Astrocyte (in vitro differentiated cells and primary cell): ENCODE measurements at regions not wholly inside any gene's neighbourhood (a gene's known extent, or its start where the extent isn't known, plus 50 kb on each side); places are given as distances from the start of the nearest gene placed in this dataset.
A peak's percentile ranks its signal among the peaks of the same experiment; 100 is the strongest.
"Not testable (repeated sequence)": the region's sequence is repeated elsewhere in the genome, so short reads cannot be mapped to it uniquely, and the experiment has no call there.

Source experiments
- DNase-seq: peaks from one replicate; pipeline ENCODE4 v3.0.0-alpha.2; 2010; ENCODE audit warnings: low read depth
- FAIRE-seq: peaks from 2 replicates; lab custom pipeline; 2011; peaks lifted over from hg19 to GRCh38; lab: Jason Lieb, UNC
- H2AFZ ChIP-seq: 2 replicates; pipeline ENCODE4 v1.6.0; 2012; ENCODE audit warnings: low read depth, low read length, inconsistent platforms
- H3K27ac ChIP-seq: 2 replicates; pipeline ENCODE4 v1.5.1; 2011; ENCODE audit warnings: low read depth, low read length, inconsistent platforms
- H3K27me3 ChIP-seq: 2 replicates; pipeline ENCODE4 v1.6.0; 2011; ENCODE audit warnings: low read length, inconsistent platforms; ENCODE audit not compliant: insufficient read depth
- H3K36me3 ChIP-seq: 2 replicates; pipeline ENCODE4 v1.5.1; 2011; ENCODE audit warnings: low read length, inconsistent platforms; ENCODE audit not compliant: insufficient read depth
- H3K4me1 ChIP-seq: 2 replicates; pipeline ENCODE4 v1.5.1; 2011; ENCODE audit warnings: low read length, inconsistent platforms; ENCODE audit not compliant: insufficient read depth
- H3K4me2 ChIP-seq: 2 replicates; pipeline ENCODE4 v1.6.0; 2012; ENCODE audit warnings: low read length, inconsistent platforms
- H3K4me3 ChIP-seq: 2 replicates; pipeline ENCODE4 v1.5.1; 2011; ENCODE audit warnings: low read depth, mild to moderate bottlenecking, low read length, inconsistent platforms; ENCODE audit not compliant: insufficient read depth
- H3K79me2 ChIP-seq: 2 replicates; pipeline ENCODE4 v1.6.0; 2012; ENCODE audit warnings: mild to moderate bottlenecking, low read length, inconsistent platforms; ENCODE audit not compliant: insufficient read depth
- H3K9ac ChIP-seq: 2 replicates; pipeline ENCODE4 v1.6.0; 2012; ENCODE audit warnings: mild to moderate bottlenecking, low read length, inconsistent platforms
- H3K9me3 ChIP-seq: 2 replicates; pipeline ENCODE4 v1.5.1; 2012; ENCODE audit warnings: low read depth, mild to moderate bottlenecking, low read length, inconsistent platforms; ENCODE audit not compliant: insufficient read depth
- H4K20me1 ChIP-seq: 2 replicates; pipeline ENCODE4 v1.6.0; 2012; ENCODE audit warnings: low read length, inconsistent platforms; ENCODE audit not compliant: insufficient read depth
- H3K27ac Mint-ChIP-seq: one replicate; pipeline ENCODE4 v1.8.0; 2021; ENCODE audit warnings: mild to moderate bottlenecking, mixed read lengths; ENCODE audit not compliant: unreplicated experiment
- H3K27me3 Mint-ChIP-seq: one replicate; pipeline ENCODE4 v1.8.0; 2021; ENCODE audit warnings: low read depth, mixed read lengths; ENCODE audit not compliant: unreplicated experiment
- H3K36me3 Mint-ChIP-seq: one replicate; pipeline ENCODE4 v1.8.0; 2021; ENCODE audit warnings: low read depth, mixed read lengths; ENCODE audit not compliant: unreplicated experiment
- H3K4me1 Mint-ChIP-seq: one replicate; pipeline ENCODE4 v1.8.0; 2021; ENCODE audit warnings: low read depth, mixed read lengths; ENCODE audit not compliant: unreplicated experiment
- H3K4me3 Mint-ChIP-seq: one replicate; pipeline ENCODE4 v1.8.0; 2021; ENCODE audit warnings: mild to moderate bottlenecking, moderate library complexity, mixed read lengths; ENCODE audit not compliant: unreplicated experiment
- H3K9me3 Mint-ChIP-seq: one replicate; pipeline ENCODE4 v1.8.0; 2021; ENCODE audit warnings: mild to moderate bottlenecking, mixed read lengths; ENCODE audit not compliant: unreplicated experiment
- EZH2 ChIP-seq: IDR thresholded peaks from 2 replicates; pipeline ENCODE4 v1.6.1; 2012; ENCODE audit warnings: mild to moderate bottlenecking, low read length, inconsistent platforms; ENCODE audit not compliant: insufficient read depth
- TF ChIP-seq, protein P1 (sequence below): IDR thresholded peaks from 2 replicates; pipeline ENCODE4 v1.5.1; 2011; ENCODE audit warnings: low read depth, mild to moderate bottlenecking, inconsistent platforms, low read length, moderate library complexity; ENCODE audit not compliant: insufficient read depth

DNA sequence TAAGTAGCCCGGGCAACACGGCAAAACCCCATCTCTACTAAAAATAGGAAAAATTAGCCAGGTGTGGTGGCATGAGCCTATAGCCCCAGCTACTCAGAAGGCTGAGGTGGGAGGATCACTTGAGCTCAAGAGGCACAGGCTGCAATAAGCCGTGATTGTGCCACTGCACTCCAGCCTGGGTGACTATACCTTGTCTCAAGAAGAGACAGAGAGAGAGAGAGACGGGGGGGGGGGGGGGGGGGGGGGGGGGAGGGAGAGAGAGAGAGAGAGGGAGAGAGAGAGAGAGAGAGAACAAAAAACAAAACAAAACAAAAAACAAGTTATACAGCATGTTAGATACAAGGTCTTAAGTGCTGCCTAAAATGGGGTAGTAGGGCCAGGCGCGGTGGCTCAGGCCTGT, 77.8 kb upstream of the ZNF281 start:
- Histone ChIP-seq H3K4me3 (no peak overlapping the region), H3K4me1 (peaks cover 13% of the 10 kb centered on the region), H3K27me3 (no peaks in the 10 kb centered on the region), H3K9ac (no peak overlapping the region), H3K4me2 (no peak overlapping the region), H2AFZ (no peak overlapping the region), H4K20me1 (no peaks in the 10 kb centered on the region), H3K36me3 (no peaks in the 10 kb centered on the region), H3K9me3 (no peaks in the 10 kb centered on the region), H3K79me2 (no peaks in the 10 kb centered on the region), H3K27ac (no peak overlapping the region)
- H3K27me3 Mint-ChIP-seq: peaks cover 3% of the 10 kb centered on the region
- peaks cover 20% of the 10 kb centered on the region for H3K4me1 Mint-ChIP-seq
- no peaks in the 10 kb centered on the region for H3K36me3 Mint-ChIP-seq
- FAIRE-seq (no peak), DNase-seq (peak; percentile 46)
- no peak overlapping the region for H3K4me3 Mint-ChIP-seq
- no peak overlapping the region for H3K27ac Mint-ChIP-seq
- TF ChIP-seq EZH2: no peak
- TF ChIP-seq, protein P1, sequence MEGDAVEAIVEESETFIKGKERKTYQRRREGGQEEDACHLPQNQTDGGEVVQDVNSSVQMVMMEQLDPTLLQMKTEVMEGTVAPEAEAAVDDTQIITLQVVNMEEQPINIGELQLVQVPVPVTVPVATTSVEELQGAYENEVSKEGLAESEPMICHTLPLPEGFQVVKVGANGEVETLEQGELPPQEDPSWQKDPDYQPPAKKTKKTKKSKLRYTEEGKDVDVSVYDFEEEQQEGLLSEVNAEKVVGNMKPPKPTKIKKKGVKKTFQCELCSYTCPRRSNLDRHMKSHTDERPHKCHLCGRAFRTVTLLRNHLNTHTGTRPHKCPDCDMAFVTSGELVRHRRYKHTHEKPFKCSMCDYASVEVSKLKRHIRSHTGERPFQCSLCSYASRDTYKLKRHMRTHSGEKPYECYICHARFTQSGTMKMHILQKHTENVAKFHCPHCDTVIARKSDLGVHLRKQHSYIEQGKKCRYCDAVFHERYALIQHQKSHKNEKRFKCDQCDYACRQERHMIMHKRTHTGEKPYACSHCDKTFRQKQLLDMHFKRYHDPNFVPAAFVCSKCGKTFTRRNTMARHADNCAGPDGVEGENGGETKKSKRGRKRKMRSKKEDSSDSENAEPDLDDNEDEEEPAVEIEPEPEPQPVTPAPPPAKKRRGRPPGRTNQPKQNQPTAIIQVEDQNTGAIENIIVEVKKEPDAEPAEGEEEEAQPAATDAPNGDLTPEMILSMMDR: no peak
- peaks cover 3% of the 10 kb centered on the region for H3K9me3 Mint-ChIP-seq

DNA sequence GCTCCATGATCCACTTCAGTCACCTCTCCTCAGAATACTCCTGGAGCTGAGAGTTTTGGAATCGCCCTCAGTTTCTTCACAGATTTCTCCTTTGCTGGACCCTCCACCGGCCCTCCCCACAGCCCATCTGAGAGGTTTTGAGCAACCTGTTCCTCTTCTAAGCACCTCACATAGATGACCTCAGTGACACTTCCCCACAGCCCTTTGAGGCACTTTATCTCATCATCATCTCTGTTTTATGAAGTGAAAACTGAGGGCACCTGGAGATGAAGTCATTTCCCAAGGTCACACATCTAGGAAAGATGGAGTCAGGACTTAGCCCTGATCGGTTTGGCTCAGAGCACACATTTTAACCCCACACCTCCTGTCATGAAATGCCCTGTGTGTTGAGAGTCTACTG, 76.8 kb upstream of the ZNF281 start:
- Histone ChIP-seq H3K9me3 (no peaks in the 10 kb centered on the region), H3K4me3 (no peak overlapping the region), H3K9ac (no peak overlapping the region), H2AFZ (no peak overlapping the region), H3K27me3 (no peaks in the 10 kb centered on the region), H3K36me3 (no peaks in the 10 kb centered on the region), H3K27ac (no peak overlapping the region), H3K4me1 (peaks cover 13% of the 10 kb centered on the region), H3K79me2 (no peaks in the 10 kb centered on the region), H4K20me1 (no peaks in the 10 kb centered on the region), H3K4me2 (no peak overlapping the region)
- no peak for DNase-seq
- no peaks in the 10 kb centered on the region for H3K36me3 Mint-ChIP-seq
- H3K27me3 Mint-ChIP-seq: peaks cover 3% of the 10 kb centered on the region
- peaks cover 3% of the 10 kb centered on the region for H3K9me3 Mint-ChIP-seq
- H3K4me1 Mint-ChIP-seq: peaks cover 20% of the 10 kb centered on the region
- no peak for FAIRE-seq
- TF ChIP-seq, protein P1: no peak
- no peak for TF ChIP-seq EZH2
- H3K4me3 Mint-ChIP-seq: no peak overlapping the region
- H3K27ac Mint-ChIP-seq: peak overlapping the region; percentile 64

DNA sequence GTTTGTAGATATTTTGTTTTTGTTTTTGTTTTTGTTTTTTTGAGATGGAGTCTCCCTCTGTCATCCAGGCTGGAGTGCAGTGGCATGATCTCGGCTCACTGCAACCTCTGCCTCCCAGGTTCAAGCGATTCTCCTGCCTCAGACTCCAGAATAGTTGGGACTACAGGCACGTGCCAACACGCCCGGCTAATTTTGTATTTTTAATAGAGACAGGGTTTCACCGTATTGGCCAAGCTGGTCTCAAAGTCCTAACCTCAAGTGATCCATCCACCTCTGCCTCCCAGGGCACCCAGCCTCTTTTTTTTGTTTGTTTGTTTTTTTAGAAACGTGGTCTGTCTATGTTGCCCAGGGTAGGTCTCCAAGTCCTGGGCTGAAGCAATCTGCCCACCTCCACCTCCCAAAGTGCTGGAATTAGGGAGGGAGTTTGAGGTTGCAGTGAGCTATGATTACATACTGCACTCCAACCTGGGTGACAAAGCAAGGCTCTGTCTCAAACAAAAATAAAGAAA, 74.7 kb upstream of the ZNF281 start:
- not testable (repeated sequence) for H3K79me2 ChIP-seq, H3K9ac ChIP-seq, H3K4me3 ChIP-seq, H3K27me3 Mint-ChIP-seq, H3K36me3 ChIP-seq, H3K36me3 Mint-ChIP-seq, FAIRE-seq, H3K4me2 ChIP-seq, H3K27ac ChIP-seq, H3K9me3 Mint-ChIP-seq, H3K27me3 ChIP-seq, H4K20me1 ChIP-seq, H2AFZ ChIP-seq, H3K4me3 Mint-ChIP-seq, H3K9me3 ChIP-seq, DNase-seq
- Mint-ChIP-seq H3K27ac (peak overlapping the region; percentile 41), H3K4me1 (peaks cover 22% of the 10 kb centered on the region)
- H3K4me1 ChIP-seq: peaks cover 13% of the 10 kb centered on the region
